ENCODE measurements at regions not wholly inside any gene's neighbourhood (a gene's known extent, or its start where the extent isn't known, plus 50 kb on each side); places are given as distances from the start of the nearest gene placed in this dataset.

DNA sequence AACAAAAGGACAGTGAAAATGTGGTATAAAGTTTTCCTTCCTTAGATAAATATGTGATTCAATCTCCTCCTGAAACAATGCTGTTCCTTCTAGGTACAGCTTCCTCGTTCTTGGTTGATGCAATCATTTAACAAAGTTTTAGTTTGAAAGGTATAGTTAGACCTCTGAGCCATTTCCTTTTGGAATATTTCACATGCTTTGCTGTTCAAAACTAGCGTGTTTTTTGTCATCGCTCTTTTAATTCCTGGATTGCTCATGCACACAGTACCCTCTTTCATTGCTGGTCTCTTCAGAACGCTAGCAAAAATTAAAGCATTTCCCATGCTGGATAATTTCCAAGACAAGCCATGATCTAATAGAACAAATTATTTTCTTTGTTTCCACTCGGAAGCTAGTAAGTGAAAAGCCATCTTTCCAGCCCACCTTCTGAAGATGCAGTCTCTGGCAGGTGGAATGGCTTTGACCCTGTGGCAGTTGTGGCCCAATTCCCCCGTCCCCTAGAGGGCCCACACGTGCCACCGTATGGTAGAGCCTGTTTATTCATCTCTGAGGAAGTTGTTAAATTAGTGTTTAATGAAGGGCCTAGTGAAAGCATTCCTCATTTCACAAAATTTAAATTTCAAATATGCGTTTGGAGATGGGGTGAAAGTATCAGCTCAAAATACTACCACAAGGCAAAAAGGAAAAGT, 1040.6 kb upstream of the SLC10A2 start:
- ATAC-seq (no peak), DNase-seq (no peak)
- Histone ChIP-seq H3K27me3 (no peaks in the 10 kb centered on the region), H3K4me1 (no peaks in the 10 kb centered on the region), H3K36me3 (no peaks in the 10 kb centered on the region), H3K4me3 (no peak overlapping the region), H3K9me3 (peaks cover 0 to 20% (median 0%) of the 10 kb centered on the region in 11 donors), H3K27ac (no peak overlapping the region)
- WGBS, 2 donors = 50 to 67% methylated on average over 9 of the region's 9 CpGs
- intact Hi-C loops (cut with DNase I) = no loop called here
- TF ChIP-seq, protein P1, sequence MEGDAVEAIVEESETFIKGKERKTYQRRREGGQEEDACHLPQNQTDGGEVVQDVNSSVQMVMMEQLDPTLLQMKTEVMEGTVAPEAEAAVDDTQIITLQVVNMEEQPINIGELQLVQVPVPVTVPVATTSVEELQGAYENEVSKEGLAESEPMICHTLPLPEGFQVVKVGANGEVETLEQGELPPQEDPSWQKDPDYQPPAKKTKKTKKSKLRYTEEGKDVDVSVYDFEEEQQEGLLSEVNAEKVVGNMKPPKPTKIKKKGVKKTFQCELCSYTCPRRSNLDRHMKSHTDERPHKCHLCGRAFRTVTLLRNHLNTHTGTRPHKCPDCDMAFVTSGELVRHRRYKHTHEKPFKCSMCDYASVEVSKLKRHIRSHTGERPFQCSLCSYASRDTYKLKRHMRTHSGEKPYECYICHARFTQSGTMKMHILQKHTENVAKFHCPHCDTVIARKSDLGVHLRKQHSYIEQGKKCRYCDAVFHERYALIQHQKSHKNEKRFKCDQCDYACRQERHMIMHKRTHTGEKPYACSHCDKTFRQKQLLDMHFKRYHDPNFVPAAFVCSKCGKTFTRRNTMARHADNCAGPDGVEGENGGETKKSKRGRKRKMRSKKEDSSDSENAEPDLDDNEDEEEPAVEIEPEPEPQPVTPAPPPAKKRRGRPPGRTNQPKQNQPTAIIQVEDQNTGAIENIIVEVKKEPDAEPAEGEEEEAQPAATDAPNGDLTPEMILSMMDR (IDR thresholded peaks at IDR 0.05) = no peak

DNA sequence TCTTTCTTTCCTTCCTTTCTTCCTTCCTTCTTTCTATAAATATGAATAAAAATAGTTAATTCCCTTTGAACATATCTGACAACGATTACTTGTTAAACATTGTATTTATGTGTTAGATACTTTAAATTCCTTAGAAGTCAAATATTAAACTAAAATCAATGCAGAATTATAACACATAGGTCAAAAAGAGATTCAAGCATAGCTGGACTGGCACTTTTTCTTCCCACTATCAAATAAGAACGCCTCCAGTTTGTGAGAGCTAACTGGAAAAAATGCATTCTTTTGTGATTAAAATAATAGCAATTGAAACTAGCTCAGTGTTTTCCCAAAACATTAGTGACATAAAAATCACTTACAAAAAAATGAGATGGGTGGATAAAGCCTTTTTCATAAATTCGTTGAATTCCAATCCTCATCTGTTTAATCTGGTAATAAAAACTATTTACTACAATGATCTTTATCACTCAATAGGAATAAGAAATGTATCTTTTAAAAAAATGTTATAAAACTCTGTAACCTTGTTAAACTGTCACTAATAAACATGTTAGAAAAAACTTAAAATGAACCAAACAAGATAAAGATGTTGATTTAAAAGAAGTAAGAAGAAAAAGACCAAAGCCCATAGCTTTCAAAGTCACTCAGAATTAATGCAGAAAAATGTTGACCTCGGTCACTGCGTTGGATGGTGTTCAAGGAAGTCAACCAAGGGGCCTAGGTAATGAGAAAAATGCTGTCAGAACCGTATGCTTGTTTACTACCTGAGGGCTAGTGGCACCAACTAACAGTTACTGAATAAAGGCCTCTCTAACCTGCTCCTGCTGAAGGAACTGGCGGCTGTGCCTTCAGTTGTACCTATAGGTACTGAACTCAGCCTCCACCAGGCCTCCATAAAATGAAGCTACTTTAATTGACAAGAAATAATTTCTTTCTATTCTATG, 1039.5 kb upstream of the SLC10A2 start:
- peaks cover 0 to 20% (median 0%) of the 10 kb centered on the region in 11 donors for H3K9me3 ChIP-seq
- ATAC-seq = no peak
- intact Hi-C loops (cut with DNase I) = no loop called here
- H3K4me3 ChIP-seq = no peak overlapping the region
- H3K27ac ChIP-seq = no peak overlapping the region
- TF ChIP-seq, protein P1 (IDR thresholded peaks at IDR 0.05) = no peak
- DNase-seq = no peak
- H3K27me3 ChIP-seq = no peaks in the 10 kb centered on the region
- H3K4me1 ChIP-seq = no peaks in the 10 kb centered on the region
- H3K36me3 ChIP-seq = no peaks in the 10 kb centered on the region
- WGBS, 2 donors = 74 to 77% methylated on average over 7 of the region's 7 CpGs

DNA sequence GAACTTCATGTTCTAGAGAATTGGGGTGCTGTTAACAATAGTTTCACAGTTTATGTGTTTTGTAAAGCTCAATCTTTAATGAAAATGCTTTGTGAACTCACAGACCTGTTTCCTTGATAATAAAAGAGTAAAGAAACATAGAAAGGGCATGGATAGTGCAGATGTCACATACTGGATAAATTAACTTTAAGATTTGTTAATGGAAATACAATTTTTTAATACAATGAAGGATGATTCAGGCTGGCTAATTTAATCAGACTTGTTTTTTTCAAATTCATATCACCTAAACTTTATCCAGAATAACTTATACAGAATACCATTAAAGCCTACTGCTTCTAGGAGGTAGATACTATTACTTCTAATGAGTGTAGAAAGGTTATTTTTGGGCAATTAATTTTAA, 1033.5 kb upstream of the SLC10A2 start:
- Histone ChIP-seq H3K36me3 (no peaks in the 10 kb centered on the region), H3K4me1 (no peaks in the 10 kb centered on the region), H3K27me3 (no peaks in the 10 kb centered on the region), H3K4me3 (no peak overlapping the region), H3K27ac (no peak overlapping the region), H3K9me3 (no peaks in the 10 kb centered on the region)
- no peak for DNase-seq
- no peak for ATAC-seq
- TF ChIP-seq, protein P1 (IDR thresholded peaks at IDR 0.05) = no peak
- intact Hi-C loops (cut with DNase I) = loop anchor here in 1 of 10 donors (2.0 kb wide), 1 partner anchor 65 kb away; no protein-coding TSS in a partner anchor

DNA sequence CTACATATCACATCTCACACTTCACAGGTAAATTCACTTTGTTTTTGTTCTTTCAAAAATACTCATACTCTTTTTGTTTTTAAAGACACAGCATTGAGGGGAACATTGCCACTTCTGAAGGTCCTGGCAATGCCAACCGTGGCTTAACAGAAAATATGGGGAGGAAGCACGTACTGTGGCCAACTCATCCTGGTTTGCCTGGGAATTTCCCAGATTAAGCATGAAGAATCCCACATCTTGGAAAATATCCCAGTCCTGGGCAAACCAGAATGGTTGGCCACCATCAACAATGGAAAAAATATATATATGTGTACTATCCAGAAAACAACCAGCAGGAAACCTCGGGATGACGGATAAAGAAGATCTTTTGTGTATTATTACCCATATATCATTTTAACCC, 1032.2 kb upstream of the SLC10A2 start:
- Histone ChIP-seq H3K4me1 (no peaks in the 10 kb centered on the region), H3K27me3 (no peaks in the 10 kb centered on the region), H3K9me3 (peaks cover 0 to 5% (median 0%) of the 10 kb centered on the region in 11 donors), H3K36me3 (no peaks in the 10 kb centered on the region), H3K4me3 (no peak overlapping the region), H3K27ac (no peak overlapping the region)
- DNase-seq (no peak), ATAC-seq (no peak)
- 90 to 91% methylated on average over 4 of the region's 4 CpGs for WGBS, 2 donors
- intact Hi-C loops (cut with DNase I) = no loop called here
- TF ChIP-seq, protein P1 (IDR thresholded peaks at IDR 0.05) = no peak
